ENCODE measurements at regions not wholly inside any gene's neighbourhood (a gene's known extent, or its start where the extent isn't known, plus 50 kb on each side); places are given as distances from the start of the nearest gene placed in this dataset.

GRCh38 chr13:87538366-87539052, 132.7 kb upstream of the SLITRK5 start:
- H3K36me3 ChIP-seq (replicated peaks; ENCODE audit: insufficient read depth, low read depth): no peaks in the 10 kb centered on the region
- H3K4me2 ChIP-seq: no peak overlapping the region
- H3K4me1 ChIP-seq (ENCODE audit: insufficient read depth): no peaks in the 10 kb centered on the region
- H3K27me3 ChIP-seq: no peaks in the 10 kb centered on the region
- no peak for TF ChIP-seq CTCF (IDR thresholded peaks at IDR 0.05; ENCODE audit: poor library complexity)
- no peak for TF ChIP-seq EZH2phosphoT487 (IDR thresholded peaks at IDR 0.05; ENCODE audit: low read depth, severe bottlenecking, unreplicated experiment)
- TF ChIP-seq EZH2 (IDR thresholded peaks at IDR 0.05; ENCODE audit: borderline replicate concordance): no peak
- H4K20me1 ChIP-seq (ENCODE audit: insufficient read depth, poor library complexity, severe bottlenecking): no peaks in the 10 kb centered on the region
- DNase-seq (ENCODE audit: low spot score): no peak
- no peak overlapping the region for H2AFZ ChIP-seq
- H3K9me2 ChIP-seq (replicated peaks; ENCODE audit: insufficient read depth): no peaks in the 10 kb centered on the region
- H3K79me2 ChIP-seq: no peaks in the 10 kb centered on the region
- no peak overlapping the region for H3K27ac ChIP-seq
- no peak overlapping the region for H3K4me3 ChIP-seq
- H3K9me3 ChIP-seq (ENCODE audit: low read depth): no peaks in the 10 kb centered on the region

- no peaks in the 10 kb centered on the region for H4K20me1 ChIP-seq (ENCODE audit: insufficient read depth, poor library complexity, severe bottlenecking)
- H3K27ac ChIP-seq: no peak overlapping the region
- no peaks in the 10 kb centered on the region for H3K36me3 ChIP-seq (replicated peaks; ENCODE audit: insufficient read depth, low read depth)
- 83% methylated on average over 3 of the region's 3 CpGs for WGBS (ENCODE audit: low lambda C conversion rate, missing lambda C conversion rate)
- no peaks in the 10 kb centered on the region for H3K79me2 ChIP-seq
- H3K9me2 ChIP-seq (replicated peaks; ENCODE audit: insufficient read depth): no peaks in the 10 kb centered on the region
- no peak overlapping the region for H2AFZ ChIP-seq
- H3K4me2 ChIP-seq: no peak overlapping the region
- H3K4me3 ChIP-seq: no peak overlapping the region
- no peaks in the 10 kb centered on the region for H3K9me3 ChIP-seq (ENCODE audit: low read depth)
- no peaks in the 10 kb centered on the region for H3K4me1 ChIP-seq (ENCODE audit: insufficient read depth)
- TF ChIP-seq EZH2phosphoT487 (IDR thresholded peaks at IDR 0.05; ENCODE audit: low read depth, severe bottlenecking, unreplicated experiment) (no peak), CTCF (IDR thresholded peaks at IDR 0.05; ENCODE audit: poor library complexity) (no peak), EZH2 (IDR thresholded peaks at IDR 0.05; ENCODE audit: borderline replicate concordance) (no peak)
- H3K27me3 ChIP-seq: no peaks in the 10 kb centered on the region
- DNase-seq (ENCODE audit: low spot score): no peak
Observed at GRCh38 chr13:87553142-87553541, 118.0 kb upstream of the SLITRK5 start.

- Histone ChIP-seq H3K27me3 (no peaks in the 10 kb centered on the region), H3K4me1 (ENCODE audit: insufficient read depth) (no peaks in the 10 kb centered on the region), H3K9me3 (ENCODE audit: low read depth) (no peaks in the 10 kb centered on the region), H3K79me2 (no peaks in the 10 kb centered on the region), H4K20me1 (ENCODE audit: insufficient read depth, poor library complexity, severe bottlenecking) (no peaks in the 10 kb centered on the region), H3K27ac (no peak overlapping the region), H3K36me3 (replicated peaks; ENCODE audit: insufficient read depth, low read depth) (no peaks in the 10 kb centered on the region), H3K9me2 (replicated peaks; ENCODE audit: insufficient read depth) (no peaks in the 10 kb centered on the region), H3K4me2 (no peak overlapping the region), H3K4me3 (no peak overlapping the region), H2AFZ (no peak overlapping the region)
- TF ChIP-seq CTCF (IDR thresholded peaks at IDR 0.05; ENCODE audit: poor library complexity) (no peak), EZH2phosphoT487 (IDR thresholded peaks at IDR 0.05; ENCODE audit: low read depth, severe bottlenecking, unreplicated experiment) (no peak), EZH2 (IDR thresholded peaks at IDR 0.05; ENCODE audit: borderline replicate concordance) (no peak)
- no peak for DNase-seq (ENCODE audit: low spot score)
- 77% methylated on average over 3 of the region's 3 CpGs for WGBS (ENCODE audit: low lambda C conversion rate, missing lambda C conversion rate)
Observed at GRCh38 chr13:87554045-87554444, 117.1 kb upstream of the SLITRK5 start.

Measured in hepatocyte (in vitro differentiated cells).